AG10803 (cell line): ENCODE measurements at regions not wholly inside any gene's neighbourhood (a gene's known extent, or its start where the extent isn't known, plus 50 kb on each side); places are given as distances from the start of the nearest gene placed in this dataset.

Experiments used
- DNase-seq: peaks from one replicate; pipeline ENCODE4 v3.0.0; 2010; ENCODE audit warnings: low read depth
- H3K4me3 ChIP-seq: 2 replicates; pipeline ENCODE4 v1.5.1; 2011; ENCODE audit warnings: mild to moderate bottlenecking, low read length, control low read depth
- TF ChIP-seq, protein P1 (sequence below): conservative IDR thresholded peaks from 2 replicates; pipeline ENCODE4 v1.5.1; 2011; ENCODE audit warnings: mild to moderate bottlenecking, low read length, control low read depth, inconsistent platforms

DNA sequence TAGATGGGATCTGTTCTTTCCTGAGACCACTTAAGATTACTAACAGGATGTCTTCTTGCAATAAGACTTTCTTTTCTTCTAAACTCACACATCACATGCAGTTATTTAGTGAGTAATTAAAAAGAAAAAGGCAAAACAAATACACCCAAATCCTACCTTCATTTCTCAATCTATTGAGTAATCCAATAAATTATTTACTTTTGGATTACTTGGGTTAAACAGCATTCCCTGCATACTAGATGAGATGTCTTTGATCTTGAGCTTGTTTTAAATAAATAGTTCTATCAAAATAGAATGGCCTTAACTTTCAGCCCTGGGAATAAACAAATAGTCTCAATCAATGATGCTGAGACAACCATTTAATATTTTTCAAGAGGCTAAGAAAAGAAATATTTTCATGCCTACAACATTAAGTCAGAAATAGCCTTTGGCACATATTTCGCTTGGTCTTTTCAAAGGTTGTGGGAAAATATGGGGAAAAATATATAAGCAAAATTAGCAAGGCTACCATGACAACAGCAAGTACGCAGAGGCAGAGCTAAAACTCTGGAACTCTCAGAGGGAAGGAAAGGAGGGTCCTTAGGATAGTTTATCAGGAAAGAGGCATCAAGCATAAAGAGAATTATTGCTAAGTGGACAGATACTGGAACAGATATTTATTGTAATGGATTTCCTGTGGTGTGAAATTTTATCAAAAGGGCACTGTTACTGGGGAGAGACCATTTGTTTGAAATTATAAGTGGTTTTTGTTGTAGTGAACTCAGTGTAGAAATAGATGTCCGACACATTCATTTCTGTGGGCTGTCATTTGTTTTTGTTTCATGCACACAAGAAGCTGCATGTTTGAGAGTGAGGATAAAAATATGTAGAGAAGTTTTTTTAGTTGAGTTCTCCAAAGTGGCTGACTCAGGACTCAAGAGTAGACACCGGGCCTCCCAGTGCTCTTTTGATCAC is 70.2 kb upstream of the CDH6 start:
- H3K4me3 ChIP-seq = no peak overlapping the region
- peak; percentile 24 for DNase-seq
- TF ChIP-seq, protein P1, sequence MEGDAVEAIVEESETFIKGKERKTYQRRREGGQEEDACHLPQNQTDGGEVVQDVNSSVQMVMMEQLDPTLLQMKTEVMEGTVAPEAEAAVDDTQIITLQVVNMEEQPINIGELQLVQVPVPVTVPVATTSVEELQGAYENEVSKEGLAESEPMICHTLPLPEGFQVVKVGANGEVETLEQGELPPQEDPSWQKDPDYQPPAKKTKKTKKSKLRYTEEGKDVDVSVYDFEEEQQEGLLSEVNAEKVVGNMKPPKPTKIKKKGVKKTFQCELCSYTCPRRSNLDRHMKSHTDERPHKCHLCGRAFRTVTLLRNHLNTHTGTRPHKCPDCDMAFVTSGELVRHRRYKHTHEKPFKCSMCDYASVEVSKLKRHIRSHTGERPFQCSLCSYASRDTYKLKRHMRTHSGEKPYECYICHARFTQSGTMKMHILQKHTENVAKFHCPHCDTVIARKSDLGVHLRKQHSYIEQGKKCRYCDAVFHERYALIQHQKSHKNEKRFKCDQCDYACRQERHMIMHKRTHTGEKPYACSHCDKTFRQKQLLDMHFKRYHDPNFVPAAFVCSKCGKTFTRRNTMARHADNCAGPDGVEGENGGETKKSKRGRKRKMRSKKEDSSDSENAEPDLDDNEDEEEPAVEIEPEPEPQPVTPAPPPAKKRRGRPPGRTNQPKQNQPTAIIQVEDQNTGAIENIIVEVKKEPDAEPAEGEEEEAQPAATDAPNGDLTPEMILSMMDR = no peak

- TF ChIP-seq, protein P1 = no peak
- DNase-seq = no peak
Measured at GRCh38 chr5:31121224-31121623, 72.3 kb upstream of the CDH6 start.

DNA sequence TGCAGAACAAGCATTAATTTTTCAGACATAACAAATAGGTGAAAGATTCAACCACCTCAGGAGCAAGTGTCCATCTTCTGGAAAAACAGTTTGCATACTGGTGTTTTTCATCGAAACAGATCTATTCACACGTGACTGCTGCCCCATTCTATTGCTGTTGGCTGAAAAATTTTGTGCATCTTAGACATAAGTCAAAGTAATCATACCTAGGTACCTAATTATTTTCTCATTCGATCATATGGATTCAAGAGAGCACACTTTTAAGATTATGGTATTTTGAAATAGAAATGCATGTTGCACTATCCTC is 72.9 kb upstream of the CDH6 start:
- no peak for DNase-seq
- no peak overlapping the region for H3K4me3 ChIP-seq
- TF ChIP-seq, protein P1 = no peak

More at GRCh38 chr5:31121224-31121623, 72.3 kb upstream of the CDH6 start:
- H3K4me3 ChIP-seq = no peak overlapping the region

GRCh38 chr5:31119938-31120641 is 73.4 kb upstream of the CDH6 start:
- no peak overlapping the region for H3K4me3 ChIP-seq
- DNase-seq = no peak
- TF ChIP-seq, protein P1 = no peak

- no peak overlapping the region for H3K4me3 ChIP-seq
- TF ChIP-seq, protein P1 = no peak
- no peak for DNase-seq
Measured at GRCh38 chr5:31116466-31117031, 76.9 kb upstream of the CDH6 start.

GRCh38 chr5:31114817-31115216 is 78.7 kb upstream of the CDH6 start:
- DNase-seq = no peak
- TF ChIP-seq, protein P1 = no peak
- no peak overlapping the region for H3K4me3 ChIP-seq
